ENCODE measurements at regions not wholly inside any gene's neighbourhood (a gene's known extent, or its start where the extent isn't known, plus 50 kb on each side); places are given as distances from the start of the nearest gene placed in this dataset.

DNA sequence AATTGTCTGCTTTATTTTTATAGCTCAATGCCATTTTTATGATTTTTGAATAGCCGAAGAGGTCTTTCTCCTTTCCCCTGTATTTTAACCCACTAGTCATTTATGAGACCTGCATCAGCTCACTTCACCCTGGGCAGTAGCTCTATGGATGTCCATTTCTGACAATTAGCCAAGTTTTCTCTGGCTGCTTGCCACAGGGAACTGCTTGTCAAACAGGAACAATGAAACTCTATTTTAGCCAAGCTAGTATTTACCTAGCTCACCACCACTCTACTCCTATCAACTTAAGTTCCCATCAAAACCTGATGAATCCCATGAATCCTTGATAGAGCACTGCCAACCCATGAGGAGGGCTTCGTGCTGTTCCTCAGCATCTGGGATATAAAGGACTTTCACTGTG is 406.7 kb downstream of the RWDD3 start:
- Histone ChIP-seq H3K79me2 (ENCODE audit: insufficient read depth, low read depth, low read length) (no peaks in the 10 kb centered on the region), H3K4me1 (ENCODE audit: insufficient read depth, low read length, poor library complexity, severe bottlenecking) (no peaks in the 10 kb centered on the region), H3K9me3 (ENCODE audit: low read length) (no peaks in the 10 kb centered on the region), H3K36me3 (ENCODE audit: insufficient read depth, low read length) (no peaks in the 10 kb centered on the region), H3K4me2 (ENCODE audit: low read length) (no peak overlapping the region), H3K9me2 (ENCODE audit: insufficient read depth, low read length) (no peaks in the 10 kb centered on the region), H3K27ac (ENCODE audit: low read depth, low read length, poor library complexity, severe bottlenecking) (no peak overlapping the region), H4K20me1 (ENCODE audit: insufficient read depth, low read length) (no peaks in the 10 kb centered on the region), H2AFZ (ENCODE audit: low read length) (no peak overlapping the region), H3K4me3 (ENCODE audit: low read depth, low read length, poor library complexity, severe bottlenecking) (no peak overlapping the region)
- ChIA-PET POLR2A (no interaction called here), CTCF (ENCODE audit: unreplicated experiment) (no interaction called here)
- BruUV-seq (replicated peaks), result no TSS peak
- TF ChIP-seq, protein P1, sequence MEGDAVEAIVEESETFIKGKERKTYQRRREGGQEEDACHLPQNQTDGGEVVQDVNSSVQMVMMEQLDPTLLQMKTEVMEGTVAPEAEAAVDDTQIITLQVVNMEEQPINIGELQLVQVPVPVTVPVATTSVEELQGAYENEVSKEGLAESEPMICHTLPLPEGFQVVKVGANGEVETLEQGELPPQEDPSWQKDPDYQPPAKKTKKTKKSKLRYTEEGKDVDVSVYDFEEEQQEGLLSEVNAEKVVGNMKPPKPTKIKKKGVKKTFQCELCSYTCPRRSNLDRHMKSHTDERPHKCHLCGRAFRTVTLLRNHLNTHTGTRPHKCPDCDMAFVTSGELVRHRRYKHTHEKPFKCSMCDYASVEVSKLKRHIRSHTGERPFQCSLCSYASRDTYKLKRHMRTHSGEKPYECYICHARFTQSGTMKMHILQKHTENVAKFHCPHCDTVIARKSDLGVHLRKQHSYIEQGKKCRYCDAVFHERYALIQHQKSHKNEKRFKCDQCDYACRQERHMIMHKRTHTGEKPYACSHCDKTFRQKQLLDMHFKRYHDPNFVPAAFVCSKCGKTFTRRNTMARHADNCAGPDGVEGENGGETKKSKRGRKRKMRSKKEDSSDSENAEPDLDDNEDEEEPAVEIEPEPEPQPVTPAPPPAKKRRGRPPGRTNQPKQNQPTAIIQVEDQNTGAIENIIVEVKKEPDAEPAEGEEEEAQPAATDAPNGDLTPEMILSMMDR (conservative IDR thresholded peaks at IDR 0.05; ENCODE audit: low read length), result no peak
- intact Hi-C loops (cut with micrococcal nuclease; ENCODE audit: unreplicated experiment), result no loop called here
- no peak for DNase-seq (ENCODE audit: low spot score)

GRCh38 chr1:95641386-95641785 is 407.4 kb downstream of the RWDD3 start:
- POLR2A ChIA-PET, result no interaction called here
- H4K20me1 ChIP-seq (ENCODE audit: insufficient read depth, low read length), result no peaks in the 10 kb centered on the region
- no peak overlapping the region for H3K27ac ChIP-seq (ENCODE audit: low read depth, low read length, poor library complexity, severe bottlenecking)
- CTCF ChIA-PET (ENCODE audit: unreplicated experiment), result no interaction called here
- intact Hi-C loops (cut with micrococcal nuclease; ENCODE audit: unreplicated experiment), result no loop called here
- no peaks in the 10 kb centered on the region for H3K9me3 ChIP-seq (ENCODE audit: low read length)
- no peak overlapping the region for H2AFZ ChIP-seq (ENCODE audit: low read length)
- H3K9me2 ChIP-seq (ENCODE audit: insufficient read depth, low read length), result no peaks in the 10 kb centered on the region
- TF ChIP-seq EZH2phosphoT487 (IDR thresholded peaks at IDR 0.05; ENCODE audit: borderline replicate concordance, low read depth, low read length), result no peak
- TF ChIP-seq, protein P1 (conservative IDR thresholded peaks at IDR 0.05; ENCODE audit: low read length), result no peak
- DNase-seq (ENCODE audit: low spot score), result no peak
- H3K4me1 ChIP-seq (ENCODE audit: insufficient read depth, low read length, poor library complexity, severe bottlenecking), result no peaks in the 10 kb centered on the region
- H3K4me2 ChIP-seq (ENCODE audit: low read length), result no peak overlapping the region
- BruUV-seq (replicated peaks), result no TSS peak
- H3K36me3 ChIP-seq (ENCODE audit: insufficient read depth, low read length), result no peaks in the 10 kb centered on the region
- no peaks in the 10 kb centered on the region for H3K79me2 ChIP-seq (ENCODE audit: insufficient read depth, low read depth, low read length)
- H3K4me3 ChIP-seq (ENCODE audit: low read depth, low read length, poor library complexity, severe bottlenecking), result no peak overlapping the region

- H3K9me3 ChIP-seq (ENCODE audit: low read length), result no peaks in the 10 kb centered on the region
- H3K9me2 ChIP-seq (ENCODE audit: insufficient read depth, low read length), result no peaks in the 10 kb centered on the region
- no peak overlapping the region for H2AFZ ChIP-seq (ENCODE audit: low read length)
- no peaks in the 10 kb centered on the region for H4K20me1 ChIP-seq (ENCODE audit: insufficient read depth, low read length)
- no peak overlapping the region for H3K4me2 ChIP-seq (ENCODE audit: low read length)
- no peak for TF ChIP-seq EZH2phosphoT487 (IDR thresholded peaks at IDR 0.05; ENCODE audit: borderline replicate concordance, low read depth, low read length)
- TF ChIP-seq, protein P1 (conservative IDR thresholded peaks at IDR 0.05; ENCODE audit: low read length), result no peak
- H3K79me2 ChIP-seq (ENCODE audit: insufficient read depth, low read depth, low read length), result no peaks in the 10 kb centered on the region
- no peaks in the 10 kb centered on the region for H3K36me3 ChIP-seq (ENCODE audit: insufficient read depth, low read length)
- no peak for DNase-seq (ENCODE audit: low spot score)
- no peak overlapping the region for H3K4me3 ChIP-seq (ENCODE audit: low read depth, low read length, poor library complexity, severe bottlenecking)
- BruUV-seq (replicated peaks), result no TSS peak
- CTCF ChIA-PET (ENCODE audit: unreplicated experiment), result no interaction called here
- H3K4me1 ChIP-seq (ENCODE audit: insufficient read depth, low read length, poor library complexity, severe bottlenecking), result no peaks in the 10 kb centered on the region
- intact Hi-C loops (cut with micrococcal nuclease; ENCODE audit: unreplicated experiment), result no loop called here
- POLR2A ChIA-PET, result no interaction called here
- H3K27ac ChIP-seq (ENCODE audit: low read depth, low read length, poor library complexity, severe bottlenecking), result no peak overlapping the region
Measured at GRCh38 chr1:95642035-95642434, 408.0 kb downstream of the RWDD3 start.

Measured in OCI-LY7 (cell line).